Activated CD8-positive, alpha-beta memory T cell treated with anti-CD3 and anti-CD28 coated beads, Interleukin-2, amount 10 ng/mL, durations not matched to agents 7 days and 5 days (primary cell): ENCODE measurements at regions not wholly inside any gene's neighbourhood (a gene's known extent, or its start where the extent isn't known, plus 50 kb on each side); places are given as distances from the start of the nearest gene placed in this dataset.

ENCODE experiments used
- ATAC-seq: fragments of 150-1000 bp; cut with Tn5 transposase; one replicate; pipeline ENCODE4 v1.10.0; 2021; ENCODE audit warnings: moderate library complexity
- CTCF ChIA-PET: fragments of 350-600 bp; sonication (Branson Sonifier 250); formaldehyde crosslinking; loops from one replicate; lab custom pipeline; 2021; ENCODE audit warnings: antibody characterized with exemption; lab: Charles Lee
- DNase-seq: peaks from one replicate; pipeline ENCODE4 v3.0.0-alpha.2; 2020
- H3K27ac Mint-ChIP-seq: one replicate; pipeline ENCODE4 v1.8.0; 2021; ENCODE audit warnings: mild to moderate bottlenecking, mixed read lengths
- H3K27me3 Mint-ChIP-seq: one replicate; pipeline ENCODE4 v1.8.0; 2021; ENCODE audit warnings: mixed read lengths
- H3K36me3 Mint-ChIP-seq: one replicate; pipeline ENCODE4 v1.8.0; 2021; ENCODE audit warnings: mild to moderate bottlenecking, mixed read lengths
- H3K4me1 Mint-ChIP-seq: one replicate; pipeline ENCODE4 v1.8.0; 2021; ENCODE audit warnings: mixed read lengths
- H3K4me3 Mint-ChIP-seq: one replicate; pipeline ENCODE4 v1.8.0; 2021; ENCODE audit warnings: mild to moderate bottlenecking, moderate library complexity, mixed read lengths
- H3K9me3 Mint-ChIP-seq: one replicate; pipeline ENCODE4 v1.8.0; 2022; ENCODE audit warnings: low read depth, mixed read lengths

DNA sequence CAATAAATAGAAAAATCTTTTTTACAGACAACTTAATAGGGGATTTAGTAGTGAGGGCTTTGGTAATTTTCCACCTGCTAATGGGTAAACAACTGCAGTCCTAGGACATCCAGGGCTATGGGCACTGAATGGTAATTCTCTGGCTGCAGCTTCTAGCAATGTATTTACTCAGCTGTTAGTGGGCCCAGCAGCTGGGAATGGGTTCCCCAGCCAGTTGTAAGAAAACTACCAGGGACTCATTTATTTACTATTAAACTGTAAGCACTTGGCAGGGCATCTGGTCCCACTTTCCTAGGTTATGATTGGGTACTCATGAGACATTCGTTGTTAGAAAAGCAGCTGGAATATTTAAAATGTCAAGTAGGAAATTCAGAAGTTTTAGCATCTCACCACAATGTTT, 363.8 kb upstream of the TRIB2 start:
- DNase-seq = no peak
- no peak for ATAC-seq
- H3K4me3 Mint-ChIP-seq = no peak overlapping the region
- no peaks in the 10 kb centered on the region for H3K4me1 Mint-ChIP-seq
- H3K9me3 Mint-ChIP-seq = no peaks in the 10 kb centered on the region
- H3K27ac Mint-ChIP-seq = no peak overlapping the region
- CTCF ChIA-PET = no interaction called here
- H3K36me3 Mint-ChIP-seq = no peaks in the 10 kb centered on the region
- no peaks in the 10 kb centered on the region for H3K27me3 Mint-ChIP-seq

DNA sequence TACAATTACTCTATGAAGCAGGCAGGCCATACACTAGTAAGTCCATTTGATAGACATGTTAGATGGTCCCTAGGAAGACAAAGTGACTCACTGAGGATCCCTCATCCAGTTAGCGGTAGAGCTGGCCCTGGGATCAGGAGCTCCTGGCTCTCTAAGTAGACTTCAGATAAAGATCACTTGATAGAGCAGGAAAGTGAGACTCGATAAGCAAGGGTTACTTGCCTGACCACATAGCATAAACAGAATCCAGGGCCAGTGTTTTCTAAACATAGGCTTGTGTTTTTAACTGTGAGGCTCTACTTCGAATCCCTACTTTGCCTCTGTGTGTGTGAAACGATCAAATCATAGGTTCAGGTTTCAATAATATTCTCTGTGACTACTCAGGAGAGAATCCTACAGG, 355.2 kb upstream of the TRIB2 start:
- DNase-seq (no peak), ATAC-seq (no peak)
- H3K36me3 Mint-ChIP-seq = no peaks in the 10 kb centered on the region
- CTCF ChIA-PET = no interaction called here
- no peak overlapping the region for H3K4me3 Mint-ChIP-seq
- no peaks in the 10 kb centered on the region for H3K4me1 Mint-ChIP-seq
- no peak overlapping the region for H3K27ac Mint-ChIP-seq
- H3K9me3 Mint-ChIP-seq = no peaks in the 10 kb centered on the region
- H3K27me3 Mint-ChIP-seq = no peaks in the 10 kb centered on the region

DNA sequence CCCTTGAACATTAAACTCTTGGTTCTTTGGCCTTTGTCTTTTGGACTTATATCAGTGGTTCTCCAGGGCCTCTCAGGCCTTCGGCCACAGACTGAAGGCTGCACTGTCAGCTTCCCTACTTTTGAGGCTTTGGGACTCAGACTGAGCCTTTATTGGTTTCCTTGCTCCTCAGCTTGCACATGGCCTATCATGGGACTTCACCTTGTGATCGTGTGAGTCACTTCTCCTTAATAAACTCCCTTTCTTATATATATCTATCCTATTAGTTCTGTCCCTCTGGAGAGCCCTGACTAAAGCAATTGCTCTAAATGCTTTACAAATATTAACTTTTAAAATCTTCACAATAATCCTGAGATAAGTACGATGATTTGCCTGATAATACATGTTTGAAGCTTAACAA, 353.6 kb upstream of the TRIB2 start:
- no peaks in the 10 kb centered on the region for H3K27me3 Mint-ChIP-seq
- no peaks in the 10 kb centered on the region for H3K4me1 Mint-ChIP-seq
- H3K36me3 Mint-ChIP-seq = no peaks in the 10 kb centered on the region
- CTCF ChIA-PET = no interaction called here
- DNase-seq (no peak), ATAC-seq (no peak)
- no peaks in the 10 kb centered on the region for H3K9me3 Mint-ChIP-seq
- no peak overlapping the region for H3K27ac Mint-ChIP-seq
- H3K4me3 Mint-ChIP-seq = no peak overlapping the region

DNA sequence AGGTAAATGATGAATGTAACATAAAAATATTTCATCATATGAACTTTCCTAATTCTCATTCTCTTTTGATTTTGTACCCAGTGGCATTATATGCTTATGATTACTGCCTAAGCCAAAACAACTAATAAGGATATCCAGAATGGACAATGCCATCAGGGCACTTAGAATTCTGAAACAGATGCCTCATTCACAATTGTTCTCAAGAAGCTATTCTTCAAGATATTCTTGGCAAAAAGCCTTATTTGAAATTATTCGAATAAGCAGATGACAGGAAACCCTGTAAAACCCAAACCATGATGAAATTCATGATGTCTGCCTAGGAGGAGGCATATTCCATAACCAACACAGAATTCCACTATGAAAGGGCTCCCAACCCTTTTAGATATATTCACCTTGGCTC, 353.2 kb upstream of the TRIB2 start:
- no peak for DNase-seq
- Mint-ChIP-seq H3K9me3 (no peaks in the 10 kb centered on the region), H3K27me3 (no peaks in the 10 kb centered on the region), H3K27ac (no peak overlapping the region), H3K36me3 (no peaks in the 10 kb centered on the region), H3K4me1 (no peaks in the 10 kb centered on the region), H3K4me3 (no peak overlapping the region)
- CTCF ChIA-PET = no interaction called here
- ATAC-seq = no peak

DNA sequence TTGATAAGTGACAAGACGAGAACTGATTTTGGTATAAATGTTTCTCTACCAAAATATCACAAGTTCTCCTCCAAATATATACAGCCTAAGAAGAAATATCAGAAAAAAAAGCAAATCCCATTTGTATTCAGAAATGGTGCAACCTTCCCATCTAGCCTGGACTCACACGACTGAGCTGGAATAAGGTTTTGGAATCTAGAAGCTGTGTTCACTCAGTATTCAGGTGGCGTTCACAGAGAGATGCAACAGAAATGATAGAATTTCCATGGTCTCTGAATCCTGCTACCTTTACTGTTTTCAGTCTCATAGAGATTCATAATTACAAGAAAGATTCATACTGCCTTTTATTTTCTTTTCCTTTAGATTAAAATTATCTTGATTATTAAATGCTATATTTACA, 347.2 kb upstream of the TRIB2 start:
- no peak for ATAC-seq
- no peaks in the 10 kb centered on the region for H3K4me1 Mint-ChIP-seq
- peaks cover 6% of the 10 kb centered on the region for H3K27me3 Mint-ChIP-seq
- CTCF ChIA-PET = no interaction called here
- no peak overlapping the region for H3K27ac Mint-ChIP-seq
- H3K9me3 Mint-ChIP-seq = no peaks in the 10 kb centered on the region
- no peaks in the 10 kb centered on the region for H3K36me3 Mint-ChIP-seq
- H3K4me3 Mint-ChIP-seq = no peak overlapping the region
- DNase-seq = no peak

DNA sequence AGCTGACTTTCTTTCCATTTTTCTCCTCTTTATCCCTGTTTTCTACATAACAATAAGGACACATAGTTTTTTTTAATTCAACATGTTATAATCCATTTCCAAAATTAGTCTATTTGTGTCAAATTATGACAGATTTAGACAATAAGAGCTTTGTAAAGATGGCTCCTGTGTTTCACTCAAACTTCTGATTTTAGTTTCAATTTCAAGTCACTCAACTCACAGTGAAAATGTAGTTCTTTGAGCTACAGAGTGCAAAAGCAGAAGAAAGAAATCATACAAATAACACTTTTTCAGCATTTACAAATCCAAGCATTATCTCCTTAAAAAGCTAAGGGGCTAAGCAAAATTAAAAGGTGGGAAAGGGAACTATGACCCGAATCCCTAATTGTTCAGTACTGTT, 340.7 kb upstream of the TRIB2 start:
- CTCF ChIA-PET = no interaction called here
- H3K36me3 Mint-ChIP-seq = no peaks in the 10 kb centered on the region
- H3K27ac Mint-ChIP-seq = no peak overlapping the region
- no peak for ATAC-seq
- no peaks in the 10 kb centered on the region for H3K9me3 Mint-ChIP-seq
- no peak overlapping the region for H3K4me3 Mint-ChIP-seq
- H3K4me1 Mint-ChIP-seq = peaks cover 3% of the 10 kb centered on the region
- DNase-seq = no peak
- H3K27me3 Mint-ChIP-seq = peaks cover 6% of the 10 kb centered on the region

DNA sequence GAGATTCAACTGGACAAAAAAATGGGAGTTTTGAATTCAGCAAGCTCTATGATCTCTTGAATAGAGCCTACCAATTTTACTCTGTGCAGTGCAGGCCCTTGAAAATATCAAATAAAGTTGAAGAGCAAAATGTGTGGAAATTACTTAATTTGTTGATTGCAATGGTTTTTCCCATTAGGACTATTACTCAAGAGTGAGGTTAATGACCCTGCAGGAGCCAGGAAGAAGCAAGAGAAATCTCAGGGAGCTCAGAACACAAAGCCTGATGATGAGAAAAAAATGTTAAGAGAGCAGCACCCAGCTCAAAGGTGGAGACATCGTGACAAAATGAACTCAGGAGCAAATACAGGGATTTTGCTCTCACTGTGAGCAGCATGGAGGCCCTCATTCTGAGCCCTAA, 337.6 kb upstream of the TRIB2 start:
- no peak overlapping the region for H3K27ac Mint-ChIP-seq
- CTCF ChIA-PET = no interaction called here
- DNase-seq (no peak), ATAC-seq (no peak)
- no peaks in the 10 kb centered on the region for H3K36me3 Mint-ChIP-seq
- peaks cover 3% of the 10 kb centered on the region for H3K4me1 Mint-ChIP-seq
- H3K4me3 Mint-ChIP-seq = no peak overlapping the region
- H3K9me3 Mint-ChIP-seq = no peaks in the 10 kb centered on the region
- no peaks in the 10 kb centered on the region for H3K27me3 Mint-ChIP-seq

DNA sequence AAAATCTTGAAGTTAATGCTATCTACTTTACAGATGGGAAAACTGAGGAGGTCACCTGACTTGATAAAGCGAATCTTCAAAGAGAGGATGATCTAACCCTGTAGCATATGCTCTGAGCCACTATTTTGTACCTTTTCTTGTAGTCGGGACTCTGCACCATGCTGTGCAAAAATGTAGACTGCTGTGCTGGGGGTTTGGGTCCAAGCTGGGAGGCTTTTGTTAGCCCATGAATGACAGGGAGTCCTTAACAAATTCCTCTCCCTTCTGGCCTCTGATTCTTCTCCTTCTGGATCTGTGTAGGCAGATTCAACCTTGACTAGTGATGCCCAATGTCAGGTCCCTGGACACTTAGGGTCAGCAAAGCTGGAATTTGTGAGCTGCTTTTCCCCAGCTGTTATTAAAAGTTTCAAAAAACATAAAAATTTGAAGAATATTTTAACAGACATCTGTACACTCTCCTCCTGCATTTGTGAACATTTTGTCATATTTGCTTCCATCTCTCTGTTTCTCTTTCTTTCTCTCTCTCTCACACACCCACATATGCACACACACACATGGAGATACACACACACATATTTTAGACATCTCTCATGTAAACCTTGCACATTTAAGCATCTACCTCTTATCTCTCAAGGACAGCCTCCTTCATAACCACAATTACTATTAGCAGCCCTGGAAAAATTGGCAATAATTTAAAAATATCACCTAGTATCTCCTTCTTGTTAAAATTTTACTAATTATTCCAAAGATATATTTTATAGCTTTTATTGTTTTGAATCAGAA, 335.0 kb upstream of the TRIB2 start:
- no peaks in the 10 kb centered on the region for H3K36me3 Mint-ChIP-seq
- H3K4me1 Mint-ChIP-seq = no peaks in the 10 kb centered on the region
- no peak overlapping the region for H3K4me3 Mint-ChIP-seq
- no peak overlapping the region for H3K27ac Mint-ChIP-seq
- no peak for ATAC-seq
- peaks cover 2% of the 10 kb centered on the region for H3K9me3 Mint-ChIP-seq
- H3K27me3 Mint-ChIP-seq = no peaks in the 10 kb centered on the region
- DNase-seq = no peak
- CTCF ChIA-PET = interaction anchor here (1.7 kb wide), 1 partner anchor 9 kb away, joined by 3 read pairs; no protein-coding TSS in a partner anchor

DNA sequence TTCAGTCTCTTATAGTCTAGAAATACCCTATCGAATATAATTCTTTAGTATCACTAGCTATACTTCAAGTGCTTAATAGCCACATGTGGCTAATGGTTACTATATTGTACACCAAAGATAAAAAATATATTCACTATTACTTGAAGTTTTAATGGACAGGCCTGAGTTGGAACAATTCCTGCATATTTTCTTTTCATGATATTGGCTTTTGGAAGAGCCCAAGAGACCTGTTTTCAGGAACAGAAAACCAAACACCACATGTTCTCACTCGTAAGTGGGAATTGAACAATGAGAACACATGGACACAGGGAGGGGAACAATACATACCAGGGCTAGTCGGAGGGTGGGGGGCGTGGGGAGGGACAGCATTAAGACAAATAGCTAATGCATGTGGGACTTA, 334.4 kb upstream of the TRIB2 start:
- Mint-ChIP-seq H3K9me3 (peaks cover 2% of the 10 kb centered on the region), H3K36me3 (no peaks in the 10 kb centered on the region), H3K4me3 (no peak overlapping the region), H3K27me3 (no peaks in the 10 kb centered on the region), H3K27ac (no peak overlapping the region), H3K4me1 (no peaks in the 10 kb centered on the region)
- no peak for DNase-seq
- no peak for ATAC-seq
- CTCF ChIA-PET = interaction anchor here (1.7 kb wide), 1 partner anchor 10 kb away, joined by 3 read pairs; no protein-coding TSS in a partner anchor

DNA sequence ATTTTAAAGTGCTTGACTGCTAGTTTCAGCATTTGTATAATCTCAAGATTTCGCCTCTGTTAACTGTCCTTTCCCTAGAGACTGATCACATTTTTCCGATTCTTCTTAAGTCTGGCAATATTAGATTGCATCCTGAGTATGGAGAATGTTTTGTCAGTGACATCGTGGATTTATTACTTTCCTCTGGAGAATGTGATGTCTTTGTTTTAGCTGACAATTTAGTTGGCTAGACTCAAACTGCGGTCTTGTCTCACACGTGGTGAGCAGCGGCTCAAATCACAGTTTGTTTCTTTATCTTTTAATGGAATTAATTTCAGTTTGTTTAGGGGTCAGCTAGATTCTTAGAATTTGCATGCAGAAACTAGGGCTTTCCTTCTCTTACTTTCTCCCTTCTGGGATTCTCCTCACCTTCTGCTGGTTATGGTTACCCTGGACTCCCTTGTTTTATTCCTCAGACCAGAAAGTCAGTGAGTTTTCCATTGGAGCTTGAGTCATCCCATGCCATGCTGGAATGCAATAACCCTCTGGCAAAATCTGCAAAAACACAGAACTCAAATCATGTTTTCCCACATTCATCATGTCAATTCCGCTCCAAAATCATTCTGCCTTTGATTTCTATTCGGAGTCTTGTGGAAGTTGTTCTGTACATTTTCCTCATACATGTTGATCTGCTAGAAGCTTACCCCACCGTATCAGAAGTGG, 327.2 kb upstream of the TRIB2 start:
- Mint-ChIP-seq H3K4me1 (no peaks in the 10 kb centered on the region), H3K27ac (no peak overlapping the region), H3K4me3 (no peak overlapping the region), H3K27me3 (peaks cover 15% of the 10 kb centered on the region), H3K9me3 (peaks cover 2% of the 10 kb centered on the region), H3K36me3 (no peaks in the 10 kb centered on the region)
- CTCF ChIA-PET = no interaction called here
- DNase-seq = no peak
- no peak for ATAC-seq

DNA sequence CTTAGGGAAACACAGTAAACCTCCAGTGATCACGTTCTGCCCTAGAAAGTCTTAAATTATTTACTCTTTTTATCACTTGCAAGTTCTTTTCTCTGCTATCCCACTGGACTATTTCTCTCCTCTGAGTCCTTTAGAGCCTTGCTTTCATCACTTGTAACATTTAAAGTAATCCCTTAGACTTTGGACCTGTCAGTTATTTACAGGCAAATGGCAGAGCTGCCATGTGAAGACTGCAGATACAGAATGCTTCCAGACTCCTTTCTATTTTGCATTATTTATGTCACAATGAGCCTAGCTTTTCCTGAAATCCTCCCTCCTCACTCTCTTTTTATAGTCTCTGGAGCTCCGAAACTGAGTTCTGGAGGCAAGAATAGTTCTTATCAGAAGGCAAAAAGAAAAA, 325.6 kb upstream of the TRIB2 start:
- CTCF ChIA-PET = no interaction called here
- H3K4me3 Mint-ChIP-seq = no peak overlapping the region
- DNase-seq (no peak), ATAC-seq (no peak)
- no peak overlapping the region for H3K27ac Mint-ChIP-seq
- no peaks in the 10 kb centered on the region for H3K4me1 Mint-ChIP-seq
- peaks cover 15% of the 10 kb centered on the region for H3K27me3 Mint-ChIP-seq
- no peaks in the 10 kb centered on the region for H3K36me3 Mint-ChIP-seq
- peaks cover 2% of the 10 kb centered on the region for H3K9me3 Mint-ChIP-seq

DNA sequence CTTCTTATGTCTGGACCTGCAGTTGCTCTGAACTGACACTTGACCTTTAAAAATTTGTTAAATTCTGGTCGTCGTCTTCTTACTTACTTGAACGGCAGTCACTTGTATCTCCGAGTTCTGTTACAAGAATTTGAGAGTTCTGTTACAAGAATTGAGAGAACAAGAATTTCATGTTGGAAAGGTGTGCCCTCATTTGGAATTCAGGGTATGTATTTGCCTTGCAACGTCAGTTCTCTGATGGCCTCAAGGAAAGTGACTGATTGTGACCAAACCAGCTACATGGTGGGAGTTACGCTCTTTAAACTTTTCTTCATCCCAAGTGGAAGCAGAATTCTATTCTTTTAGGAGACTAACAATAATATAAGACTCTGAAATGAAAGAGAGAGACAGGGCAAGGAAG, 320.0 kb upstream of the TRIB2 start:
- CTCF ChIA-PET = no interaction called here

DNA sequence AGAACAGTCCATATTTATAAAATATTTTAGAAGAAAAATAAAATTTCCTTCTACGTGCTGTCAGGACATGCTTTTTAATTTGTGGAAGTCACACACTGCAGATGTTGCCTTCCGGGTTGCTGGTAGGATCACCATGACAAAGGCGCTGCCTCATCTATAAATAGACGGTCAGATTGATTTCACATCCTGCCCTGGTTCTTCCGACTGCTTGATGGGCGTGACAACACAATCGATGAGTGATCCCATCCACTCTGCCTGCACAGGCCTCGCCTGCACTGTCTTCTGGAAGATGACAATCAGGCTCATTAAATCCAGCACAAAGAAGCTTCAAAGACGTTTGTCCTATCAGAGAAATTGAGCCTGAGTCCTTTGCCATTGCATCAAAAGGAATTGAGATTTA, 318.9 kb upstream of the TRIB2 start:
- no peaks in the 10 kb centered on the region for H3K9me3 Mint-ChIP-seq
- H3K4me3 Mint-ChIP-seq = no peak overlapping the region
- no peaks in the 10 kb centered on the region for H3K4me1 Mint-ChIP-seq
- CTCF ChIA-PET = no interaction called here
- ATAC-seq (no peak), DNase-seq (no peak)
- H3K27me3 Mint-ChIP-seq = peaks cover 20% of the 10 kb centered on the region
- H3K27ac Mint-ChIP-seq = no peak overlapping the region
- H3K36me3 Mint-ChIP-seq = peaks cover 2% of the 10 kb centered on the region

More for the DNA sequence above, 320.0 kb upstream of the TRIB2 start:
- DNase-seq = no peak
- Mint-ChIP-seq H3K4me3 (no peak overlapping the region), H3K27me3 (peaks cover 20% of the 10 kb centered on the region), H3K9me3 (no peaks in the 10 kb centered on the region), H3K36me3 (no peaks in the 10 kb centered on the region), H3K4me1 (no peaks in the 10 kb centered on the region), H3K27ac (no peak overlapping the region)
- ATAC-seq = no peak

DNA sequence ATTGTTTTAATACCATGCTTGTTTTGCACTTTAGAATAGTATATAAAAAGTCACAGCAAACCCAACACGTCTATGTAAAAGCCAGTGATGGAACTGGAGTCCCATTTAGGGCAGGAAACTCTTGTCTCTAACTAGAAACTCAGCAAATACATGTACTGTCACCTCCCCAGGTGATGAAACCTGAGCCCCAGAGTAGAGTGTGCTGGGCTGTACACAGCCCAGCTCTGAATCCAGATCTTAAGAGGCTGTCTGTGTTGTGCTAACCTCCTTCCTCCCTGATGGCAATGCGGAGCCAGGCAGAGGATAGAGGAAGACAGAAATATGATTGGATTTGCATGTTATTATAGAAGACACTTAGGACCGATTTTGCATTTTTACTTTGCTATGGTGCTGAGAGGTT, 317.5 kb upstream of the TRIB2 start:
- CTCF ChIA-PET = no interaction called here
- Mint-ChIP-seq H3K4me1 (no peaks in the 10 kb centered on the region), H3K27me3 (peaks cover 20% of the 10 kb centered on the region), H3K36me3 (peaks cover 2% of the 10 kb centered on the region), H3K9me3 (peaks cover 4% of the 10 kb centered on the region), H3K27ac (no peak overlapping the region), H3K4me3 (no peak overlapping the region)
- no peak for DNase-seq
- no peak for ATAC-seq
